Right lobe of liver (tissue), 4 donors: ENCODE measurements at regions not wholly inside any gene's neighbourhood (a gene's known extent, or its start where the extent isn't known, plus 50 kb on each side); places are given as distances from the start of the nearest gene placed in this dataset.

ENCODE experiments used
- POLR2A ChIP-seq: fragments of 450-650 bp; IDR thresholded peaks from one replicate; pipeline ENCODE4 v1.6.1; 2017; ENCODE audit warnings: antibody characterized with exemption, mild to moderate bottlenecking
- TF ChIP-seq, protein P1 (sequence below), 4 donors: fragments of 200-600 bp in 3 of 4; fragments of 450-650 bp in 1 of 4; IDR thresholded peaks; one replicate each; pipeline versions ENCODE4 v1.5.1 to v1.8.0; 2016 to 2022; ENCODE audit warnings: antibody characterized with exemption in 4 of 4, mild to moderate bottlenecking in 2 of 4
- donor health status: DM: no; HTN: no; CAD: no.
- donor health status: DM: no; HTN: no; CAD: no.
- donor health status: DM: no; HTN: yes; CAD: no.

GRCh38 chr9:104367507-104367906 is 136.6 kb upstream of the OR13F1 start:
- TF ChIP-seq, protein P1, sequence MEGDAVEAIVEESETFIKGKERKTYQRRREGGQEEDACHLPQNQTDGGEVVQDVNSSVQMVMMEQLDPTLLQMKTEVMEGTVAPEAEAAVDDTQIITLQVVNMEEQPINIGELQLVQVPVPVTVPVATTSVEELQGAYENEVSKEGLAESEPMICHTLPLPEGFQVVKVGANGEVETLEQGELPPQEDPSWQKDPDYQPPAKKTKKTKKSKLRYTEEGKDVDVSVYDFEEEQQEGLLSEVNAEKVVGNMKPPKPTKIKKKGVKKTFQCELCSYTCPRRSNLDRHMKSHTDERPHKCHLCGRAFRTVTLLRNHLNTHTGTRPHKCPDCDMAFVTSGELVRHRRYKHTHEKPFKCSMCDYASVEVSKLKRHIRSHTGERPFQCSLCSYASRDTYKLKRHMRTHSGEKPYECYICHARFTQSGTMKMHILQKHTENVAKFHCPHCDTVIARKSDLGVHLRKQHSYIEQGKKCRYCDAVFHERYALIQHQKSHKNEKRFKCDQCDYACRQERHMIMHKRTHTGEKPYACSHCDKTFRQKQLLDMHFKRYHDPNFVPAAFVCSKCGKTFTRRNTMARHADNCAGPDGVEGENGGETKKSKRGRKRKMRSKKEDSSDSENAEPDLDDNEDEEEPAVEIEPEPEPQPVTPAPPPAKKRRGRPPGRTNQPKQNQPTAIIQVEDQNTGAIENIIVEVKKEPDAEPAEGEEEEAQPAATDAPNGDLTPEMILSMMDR (IDR thresholded peaks at IDR 0.05) = no peak
- no peak for TF ChIP-seq POLR2A
